Mesenchymal stem cell (in vitro differentiated cells and primary cell): ENCODE measurements at regions not wholly inside any gene's neighbourhood (a gene's known extent, or its start where the extent isn't known, plus 50 kb on each side); places are given as distances from the start of the nearest gene placed in this dataset.

Experiments used
- DNase-seq: peaks from one replicate; pipeline ENCODE4 v3.0.0-alpha.2; 2013
- H2AFZ ChIP-seq: one replicate; pipeline ENCODE4 v1.6.1; 2013; ENCODE audit warnings: low read depth, mild to moderate bottlenecking, control low read depth, inconsistent platforms, low read length, moderate library complexity
- H2AK5ac ChIP-seq: 2 replicates; pipeline ENCODE4 v1.6.1; 2013; ENCODE audit warnings: low read length, moderate library complexity, mild to moderate bottlenecking, inconsistent platforms; ENCODE audit not compliant: severe bottlenecking
- H2BK120ac ChIP-seq: one replicate; pipeline ENCODE4 v1.6.1; 2013; ENCODE audit warnings: low read depth, mild to moderate bottlenecking, inconsistent platforms, low read length, moderate library complexity
- H2BK12ac ChIP-seq, 2 experiments: one replicate each; pipeline ENCODE4 v1.6.1; 2013; ENCODE audit warnings: inconsistent platforms in 2 of 2, low read length in 2 of 2, mild to moderate bottlenecking in 2 of 2, moderate library complexity in 2 of 2, control low read depth in 1 of 2
- H2BK15ac ChIP-seq: one replicate; pipeline ENCODE4 v1.6.1; 2013; ENCODE audit warnings: mild to moderate bottlenecking, low read depth, inconsistent platforms; ENCODE audit not compliant: poor library complexity, severe bottlenecking
- H2BK5ac ChIP-seq: 2 replicates; pipeline ENCODE4 v1.6.1; 2013; ENCODE audit warnings: low read depth, mild to moderate bottlenecking, low read length, control low read depth, inconsistent platforms; ENCODE audit not compliant: poor library complexity, severe bottlenecking
- H3K14ac ChIP-seq, 2 experiments: one replicate each; pipeline ENCODE4 v1.6.1; 2013; ENCODE audit warnings: inconsistent platforms in 2 of 2, low read length in 2 of 2, control low read depth in 1 of 2, mild to moderate bottlenecking in 1 of 2, moderate library complexity in 1 of 2
- H3K18ac ChIP-seq, 2 experiments: one replicate each; pipeline ENCODE4 v1.6.1; 2013; ENCODE audit warnings: inconsistent platforms in 2 of 2, low read length in 2 of 2, control low read depth in 1 of 2, low read depth in 1 of 2, mild to moderate bottlenecking in 1 of 2
- H3K23ac ChIP-seq, 2 experiments: one replicate each; pipeline ENCODE4 v1.6.1; 2013; ENCODE audit warnings: inconsistent platforms in 2 of 2, low read length in 2 of 2, mild to moderate bottlenecking in 2 of 2, moderate library complexity in 2 of 2, control low read depth in 1 of 2
- H3K27ac ChIP-seq: 2 replicates; pipeline ENCODE4 v1.5.1; 2013; ENCODE audit warnings: mild to moderate bottlenecking, moderate library complexity, low read length, control low read depth, inconsistent platforms; ENCODE audit not compliant: poor library complexity, severe bottlenecking
- H3K27me3 ChIP-seq, 2 experiments: 2 replicates each; pipeline versions ENCODE4 v1.6.1 to v1.7.0; 2013; ENCODE audit warnings: low read length in 2 of 2, mild to moderate bottlenecking in 2 of 2, moderate library complexity in 2 of 2, control low read depth in 1 of 2, inconsistent platforms in 1 of 2; ENCODE audit not compliant: control insufficient read depth in 1 of 2, insufficient read depth in 1 of 2
- H3K36me3 ChIP-seq, 2 experiments: 2 replicates each; pipeline versions ENCODE4 v1.6.1 to v1.7.0; 2013; ENCODE audit warnings: low read length in 2 of 2, control low read depth in 1 of 2, inconsistent platforms in 1 of 2, low read depth in 1 of 2, mild to moderate bottlenecking in 1 of 2; ENCODE audit not compliant: insufficient read depth in 2 of 2, control insufficient read depth in 1 of 2
- H3K4ac ChIP-seq, 2 experiments: one replicate each; pipeline ENCODE4 v1.6.1; 2013; ENCODE audit warnings: inconsistent platforms in 2 of 2, low read length in 2 of 2, mild to moderate bottlenecking in 2 of 2, moderate library complexity in 2 of 2, control low read depth in 1 of 2, low read depth in 1 of 2
- H3K4me1 ChIP-seq: 2 replicates; pipeline ENCODE4 v1.6.1; 2013; ENCODE audit warnings: low read depth, low read length, control low read depth; ENCODE audit not compliant: control insufficient read depth, insufficient read depth
- H3K4me2 ChIP-seq: 2 replicates; pipeline ENCODE4 v1.6.1; 2013; ENCODE audit warnings: low read length, mild to moderate bottlenecking, inconsistent platforms; ENCODE audit not compliant: poor library complexity, severe bottlenecking
- H3K4me3 ChIP-seq, 2 experiments: 2 replicates each; pipeline versions ENCODE4 v1.5.1 to v1.7.0; 2013; ENCODE audit warnings: low read length in 2 of 2, mild to moderate bottlenecking in 2 of 2, control low read depth in 1 of 2, low read depth in 1 of 2; ENCODE audit not compliant: insufficient read depth in 1 of 2
- H3K79me1 ChIP-seq: replicated peaks from 2 replicates; pipeline ENCODE4 v1.6.1; 2013; ENCODE audit warnings: mild to moderate bottlenecking, control low read depth, low read length, inconsistent platforms; ENCODE audit not compliant: poor library complexity, severe bottlenecking
- H3K9ac ChIP-seq: 2 replicates; pipeline ENCODE4 v1.7.0; 2013; ENCODE audit warnings: mild to moderate bottlenecking, low read length, moderate library complexity
- H3K9me3 ChIP-seq: 2 replicates; pipeline ENCODE4 v1.7.0; 2013; ENCODE audit warnings: mild to moderate bottlenecking, low read length; ENCODE audit not compliant: control insufficient read depth
- H4K8ac ChIP-seq: one replicate; pipeline ENCODE4 v1.6.1; 2013; ENCODE audit warnings: inconsistent platforms, mild to moderate bottlenecking, low read length, moderate library complexity
- H4K91ac ChIP-seq: one replicate; pipeline ENCODE4 v1.6.1; 2013; ENCODE audit warnings: mild to moderate bottlenecking, low read length, inconsistent platforms
- WGBS: methylation state at CpG from one replicate; pipeline ENCODE4 v1.1.7; 2013; ENCODE audit warnings: mixed read lengths; 5-methylcytosine and 5-hydroxymethylcytosine counted together

DNA sequence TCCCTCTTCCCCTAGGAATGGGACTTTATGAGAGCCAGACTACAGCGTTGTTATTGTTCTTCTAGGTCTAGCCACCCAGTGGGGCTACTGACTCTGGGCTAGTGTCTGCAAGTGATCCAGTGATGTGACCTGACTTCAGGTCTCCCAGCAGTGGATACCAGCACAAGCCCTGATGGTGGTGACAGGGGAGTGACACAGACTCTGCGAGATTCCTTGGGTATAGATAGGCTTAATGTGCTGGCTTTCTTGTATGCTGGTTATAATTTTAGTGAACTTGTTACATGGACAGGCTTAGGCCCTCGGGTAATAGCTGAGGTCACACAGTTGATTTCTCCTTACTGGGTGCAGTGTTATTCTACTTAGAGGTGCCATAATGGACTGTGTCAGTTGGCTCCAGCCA lies 106.9 kb downstream of the TBC1D30 start:
- 92% methylated on average over 3 of the region's 3 CpGs for WGBS
- no peak overlapping the region for H3K18ac ChIP-seq
- peaks cover 6 to 19% of the 10 kb centered on the region in 2 experiments for H3K27me3 ChIP-seq
- no peak overlapping the region for H3K23ac ChIP-seq
- no peak overlapping the region for H3K4me3 ChIP-seq
- H3K27ac ChIP-seq, result no peak overlapping the region
- H3K36me3 ChIP-seq, result no peaks in the 10 kb centered on the region
- peaks cover 3% of the 10 kb centered on the region for H3K9me3 ChIP-seq
- no peak overlapping the region for H4K91ac ChIP-seq
- no peak overlapping the region for H2BK15ac ChIP-seq
- H3K79me1 ChIP-seq, result no peaks in the 10 kb centered on the region
- H2AK5ac ChIP-seq, result no peak overlapping the region
- H3K4me2 ChIP-seq, result no peak overlapping the region
- no peak overlapping the region for H2BK120ac ChIP-seq
- no peak overlapping the region for H2BK12ac ChIP-seq
- no peak for DNase-seq
- no peak overlapping the region for H4K8ac ChIP-seq
- no peak overlapping the region for H3K9ac ChIP-seq
- H3K14ac ChIP-seq, result no peak overlapping the region
- H3K4me1 ChIP-seq, result no peaks in the 10 kb centered on the region
- H2AFZ ChIP-seq, result no peak overlapping the region
- no peak overlapping the region for H2BK5ac ChIP-seq
- H3K4ac ChIP-seq, result no peak overlapping the region

DNA sequence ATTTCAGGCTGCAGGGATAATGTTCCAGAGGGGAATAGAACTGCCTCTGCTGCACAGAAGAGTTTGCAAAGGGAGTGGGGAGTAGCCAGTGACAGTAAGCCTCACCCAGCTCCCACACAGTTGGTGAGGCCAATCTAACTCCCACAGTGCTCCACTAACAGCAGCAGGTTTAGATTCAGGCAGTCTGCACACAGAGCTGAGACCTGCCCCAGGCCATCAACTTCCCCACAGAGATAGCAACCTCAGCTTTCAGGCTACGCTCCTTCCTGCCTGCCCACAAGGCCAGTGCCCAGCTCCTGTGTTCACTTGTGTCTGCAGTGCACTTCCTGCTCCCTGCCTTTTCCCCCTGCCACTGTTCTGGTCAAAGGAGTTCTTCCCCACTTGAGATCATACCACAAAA lies 107.5 kb downstream of the TBC1D30 start:
- Histone ChIP-seq H3K79me1 (no peaks in the 10 kb centered on the region), H2BK12ac (no peak overlapping the region)

DNA sequence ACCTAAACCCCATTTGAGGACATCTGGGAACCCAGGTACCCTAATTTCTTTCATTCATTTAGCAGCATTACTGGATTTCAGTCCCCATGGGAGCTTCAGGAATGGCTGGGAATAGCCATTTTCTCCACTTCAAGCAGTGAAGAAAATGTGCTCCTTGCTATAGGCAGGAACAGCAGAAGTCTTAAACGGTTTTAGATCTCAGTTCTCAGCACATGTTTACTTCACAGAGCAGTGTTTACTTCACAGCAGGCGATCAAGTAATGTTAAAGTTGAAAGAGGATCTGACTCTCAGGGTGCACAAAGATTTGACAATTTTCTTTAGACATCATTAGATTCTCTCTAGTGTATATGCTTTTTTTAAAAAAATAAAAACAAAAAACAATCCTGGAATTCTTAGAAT lies 109.3 kb downstream of the TBC1D30 start:
- Histone ChIP-seq H3K9ac (no peak overlapping the region), H2BK5ac (no peak overlapping the region), H3K27ac (no peak overlapping the region), H3K4me2 (no peak overlapping the region), H3K9me3 (no peaks in the 10 kb centered on the region), H2BK12ac (no peak overlapping the region), H4K91ac (no peak overlapping the region), H3K4me1 (no peaks in the 10 kb centered on the region), H3K4me3 (no peak overlapping the region), H4K8ac (no peak overlapping the region), H3K18ac (no peak overlapping the region), H3K23ac (no peak overlapping the region), H2AK5ac (no peak overlapping the region), H3K36me3 (no peaks in the 10 kb centered on the region), H2BK120ac (no peak overlapping the region), H3K14ac (no peak overlapping the region), H3K79me1 (no peaks in the 10 kb centered on the region), H2AFZ (no peak overlapping the region), H3K4ac (no peak overlapping the region), H2BK15ac (no peak overlapping the region), H3K27me3 (peaks cover 6 to 19% of the 10 kb centered on the region in 2 experiments)
- 20% methylated on average over 2 of the region's 2 CpGs for WGBS
- peak; percentile 2 for DNase-seq

More for the DNA sequence above, 107.5 kb downstream of the TBC1D30 start:
- H3K4ac ChIP-seq, result no peak overlapping the region
- H3K9me3 ChIP-seq, result peaks cover 3% of the 10 kb centered on the region
- H3K4me1 ChIP-seq, result no peaks in the 10 kb centered on the region
- H3K9ac ChIP-seq, result no peak overlapping the region
- H2BK120ac ChIP-seq, result no peak overlapping the region
- H4K91ac ChIP-seq, result no peak overlapping the region
- no peak overlapping the region for H2AFZ ChIP-seq
- H3K4me2 ChIP-seq, result no peak overlapping the region
- no peak overlapping the region for H2BK5ac ChIP-seq
- H3K23ac ChIP-seq, result no peak overlapping the region
- no peak overlapping the region for H3K18ac ChIP-seq
- 75% methylated on average over 1 of the region's 1 CpG for WGBS
- H3K27me3 ChIP-seq, result peaks cover 6 to 19% of the 10 kb centered on the region in 2 experiments
- H4K8ac ChIP-seq, result no peak overlapping the region
- no peaks in the 10 kb centered on the region for H3K36me3 ChIP-seq
- no peak overlapping the region for H2AK5ac ChIP-seq
- no peak overlapping the region for H3K4me3 ChIP-seq
- H2BK15ac ChIP-seq, result no peak overlapping the region
- no peak overlapping the region for H3K27ac ChIP-seq
- no peak overlapping the region for H3K14ac ChIP-seq
- DNase-seq, result no peak

DNA sequence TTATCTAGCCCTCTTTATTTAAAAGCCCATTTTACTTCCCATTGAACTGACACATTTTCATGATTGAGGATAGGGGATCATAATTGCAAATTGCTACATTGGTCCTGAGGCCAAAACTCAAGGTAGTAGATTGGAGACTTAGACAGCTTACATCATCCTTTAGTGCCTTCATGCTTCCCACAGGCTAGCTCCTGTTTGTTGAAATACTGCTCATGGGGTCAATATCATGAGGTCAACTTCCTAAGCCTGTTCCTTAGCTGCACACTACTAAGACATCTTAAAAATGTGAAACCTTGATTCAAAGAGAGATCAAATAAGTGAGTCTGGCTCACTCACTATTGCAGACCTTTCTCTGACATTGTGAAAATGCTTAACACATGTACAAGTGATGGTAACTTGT lies 113.0 kb downstream of the TBC1D30 start:
- Histone ChIP-seq H3K4ac (no peak overlapping the region), H2BK120ac (no peak overlapping the region), H3K79me1 (no peaks in the 10 kb centered on the region), H4K91ac (no peak overlapping the region), H2BK5ac (no peak overlapping the region), H2AFZ (no peak overlapping the region), H3K18ac (no peak overlapping the region), H3K4me1 (no peaks in the 10 kb centered on the region), H3K4me3 (no peak overlapping the region), H3K27me3 (peaks cover 0 to 11% of the 10 kb centered on the region in 2 experiments), H2BK12ac (no peak overlapping the region), H3K27ac (no peak overlapping the region), H2BK15ac (no peak overlapping the region), H2AK5ac (no peak overlapping the region), H3K9me3 (no peaks in the 10 kb centered on the region), H3K4me2 (no peak overlapping the region), H3K36me3 (no peaks in the 10 kb centered on the region), H3K14ac (no peak overlapping the region), H3K23ac (no peak overlapping the region), H4K8ac (no peak overlapping the region), H3K9ac (no peak overlapping the region)
- peak; percentile 3 for DNase-seq
